NB4 (cell line): ENCODE measurements at regions not wholly inside any gene's neighbourhood (a gene's known extent, or its start where the extent isn't known, plus 50 kb on each side); places are given as distances from the start of the nearest gene placed in this dataset.

Experiments
- POLR2A ChIP-seq: IDR thresholded peaks from 2 replicates; pipeline ENCODE4 v1.6.1; 2011; ENCODE audit warnings: mild to moderate bottlenecking; ENCODE audit not compliant: insufficient read length; ENCODE audit errors: extremely low read depth
- TF ChIP-seq, protein P1 (sequence below): IDR thresholded peaks from one replicate; pipeline ENCODE4 v1.5.1; 2012; ENCODE audit warnings: low read depth, low read length

DNA sequence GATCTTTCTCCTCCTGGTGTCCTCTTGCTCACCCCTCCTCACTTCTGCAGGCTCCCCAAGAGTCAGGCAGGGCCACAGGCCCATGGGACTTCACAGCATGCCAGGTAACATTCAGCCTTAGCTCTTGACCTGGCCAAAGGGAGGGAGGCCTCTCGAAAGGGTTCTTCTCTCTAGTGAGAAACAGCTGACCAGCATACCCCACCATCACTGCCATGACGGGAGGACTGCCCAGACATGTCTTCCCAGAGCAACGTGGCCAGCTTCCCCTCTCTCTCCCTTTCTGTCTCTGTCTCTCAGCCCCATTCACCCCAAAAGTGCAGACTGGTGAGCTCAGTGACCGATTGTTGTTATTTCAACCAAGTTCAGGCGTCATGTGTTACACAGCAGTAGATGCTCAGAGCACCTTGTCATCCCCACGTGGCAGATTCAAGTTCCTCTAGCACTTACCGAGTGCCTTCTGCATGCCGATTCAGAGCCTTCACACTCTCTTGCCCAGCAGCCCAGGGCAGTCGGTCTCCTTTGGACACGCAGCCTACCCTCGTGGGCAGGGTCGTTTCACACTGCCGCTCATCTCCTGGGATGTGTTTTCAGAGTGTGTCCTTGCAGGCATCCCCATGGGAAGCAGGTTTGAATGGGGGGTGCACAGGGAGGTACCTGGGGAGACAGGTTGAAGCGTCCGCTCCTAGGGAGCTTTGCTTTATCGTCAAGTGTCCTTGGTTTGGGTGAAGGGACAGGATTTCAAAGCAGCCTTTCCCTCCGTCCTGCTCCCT is 259.9 kb downstream of the NDUFA10 start:
- TF ChIP-seq, protein P1, sequence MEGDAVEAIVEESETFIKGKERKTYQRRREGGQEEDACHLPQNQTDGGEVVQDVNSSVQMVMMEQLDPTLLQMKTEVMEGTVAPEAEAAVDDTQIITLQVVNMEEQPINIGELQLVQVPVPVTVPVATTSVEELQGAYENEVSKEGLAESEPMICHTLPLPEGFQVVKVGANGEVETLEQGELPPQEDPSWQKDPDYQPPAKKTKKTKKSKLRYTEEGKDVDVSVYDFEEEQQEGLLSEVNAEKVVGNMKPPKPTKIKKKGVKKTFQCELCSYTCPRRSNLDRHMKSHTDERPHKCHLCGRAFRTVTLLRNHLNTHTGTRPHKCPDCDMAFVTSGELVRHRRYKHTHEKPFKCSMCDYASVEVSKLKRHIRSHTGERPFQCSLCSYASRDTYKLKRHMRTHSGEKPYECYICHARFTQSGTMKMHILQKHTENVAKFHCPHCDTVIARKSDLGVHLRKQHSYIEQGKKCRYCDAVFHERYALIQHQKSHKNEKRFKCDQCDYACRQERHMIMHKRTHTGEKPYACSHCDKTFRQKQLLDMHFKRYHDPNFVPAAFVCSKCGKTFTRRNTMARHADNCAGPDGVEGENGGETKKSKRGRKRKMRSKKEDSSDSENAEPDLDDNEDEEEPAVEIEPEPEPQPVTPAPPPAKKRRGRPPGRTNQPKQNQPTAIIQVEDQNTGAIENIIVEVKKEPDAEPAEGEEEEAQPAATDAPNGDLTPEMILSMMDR: no peak
- TF ChIP-seq POLR2A: no peak
